CD4-positive, alpha-beta T cell treated with Interleukin-15 for 4 hours (primary cell): ENCODE measurements at regions not wholly inside any gene's neighbourhood (a gene's known extent, or its start where the extent isn't known, plus 50 kb on each side); places are given as distances from the start of the nearest gene placed in this dataset.
"Not testable (repeated sequence)": the region's sequence is repeated elsewhere in the genome, so short reads cannot be mapped to it uniquely, and the experiment has no call there.

Experiments used
- DNase-seq: peaks from one replicate; pipeline ENCODE4 v3.0.0-alpha.2; 2020; ENCODE audit warnings: low spot score

DNA sequence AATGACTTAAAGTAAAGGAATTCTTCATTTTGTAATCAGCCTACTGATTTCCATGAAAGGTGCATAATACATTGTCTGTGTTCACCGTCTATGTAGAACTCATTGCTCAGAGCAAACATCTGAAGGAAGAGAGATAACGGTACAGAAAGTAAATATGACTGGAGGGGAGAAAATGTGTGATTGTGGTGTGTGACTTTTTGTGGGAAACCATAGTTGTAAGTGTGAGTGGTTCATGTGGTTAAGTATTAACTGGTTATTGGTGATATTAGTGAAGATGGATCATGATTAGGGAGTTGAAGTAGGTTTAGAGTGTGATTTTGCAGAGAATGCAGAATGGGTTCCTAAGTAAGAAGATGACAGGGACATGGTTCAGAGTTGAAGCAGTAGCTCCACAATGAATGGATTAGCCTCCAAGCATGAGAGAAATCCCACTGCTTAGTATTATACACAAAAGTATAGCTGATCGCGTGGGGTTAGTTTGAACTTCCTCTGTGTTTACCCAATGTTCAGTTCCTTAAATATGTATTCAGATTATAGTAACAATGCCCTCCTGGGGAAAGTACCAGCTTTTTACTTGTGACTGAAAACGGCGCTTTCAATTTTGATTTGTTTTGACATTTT, 368.9 kb downstream of the UTRN start:
- DNase-seq = peak; percentile 17

DNA sequence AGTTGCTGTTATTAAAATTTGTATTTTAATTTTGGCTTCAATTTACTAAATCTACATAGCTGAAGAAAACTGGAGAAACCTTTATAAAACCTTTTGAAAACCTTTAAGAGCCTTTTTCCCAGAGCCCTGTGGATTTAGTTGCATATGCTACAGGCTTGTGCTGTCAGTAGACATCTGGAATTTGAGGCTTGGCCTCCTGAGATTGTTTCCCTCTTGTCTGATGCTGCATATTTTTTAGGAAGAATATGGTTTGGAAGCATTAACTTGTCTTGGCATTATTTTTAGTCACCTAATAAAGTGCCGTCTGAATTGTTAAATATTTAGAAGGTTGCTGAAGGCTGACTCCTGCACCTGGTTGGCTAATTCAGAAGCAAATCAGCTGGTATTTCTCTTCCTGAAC, 369.4 kb downstream of the UTRN start:
- no peak for DNase-seq

DNA sequence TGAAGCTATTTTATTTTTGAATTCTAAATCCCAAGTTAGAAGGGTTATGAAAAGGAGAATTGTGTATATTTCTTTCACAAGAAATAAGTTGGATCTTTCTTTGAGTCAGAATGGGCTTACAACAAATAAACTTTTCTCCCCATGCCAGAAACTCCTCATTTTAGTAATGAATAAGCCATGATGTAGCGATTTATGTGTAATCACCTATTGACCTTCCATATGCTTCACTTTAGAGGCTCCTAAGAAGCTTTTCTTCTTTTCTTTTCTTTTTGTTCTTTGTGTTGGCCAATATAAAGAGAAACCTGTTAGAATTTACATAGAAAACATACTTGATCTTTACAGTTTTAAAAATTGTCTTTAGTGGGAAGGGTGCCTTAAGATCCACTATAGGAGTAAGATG, 370.2 kb downstream of the UTRN start:
- no peak for DNase-seq

DNA sequence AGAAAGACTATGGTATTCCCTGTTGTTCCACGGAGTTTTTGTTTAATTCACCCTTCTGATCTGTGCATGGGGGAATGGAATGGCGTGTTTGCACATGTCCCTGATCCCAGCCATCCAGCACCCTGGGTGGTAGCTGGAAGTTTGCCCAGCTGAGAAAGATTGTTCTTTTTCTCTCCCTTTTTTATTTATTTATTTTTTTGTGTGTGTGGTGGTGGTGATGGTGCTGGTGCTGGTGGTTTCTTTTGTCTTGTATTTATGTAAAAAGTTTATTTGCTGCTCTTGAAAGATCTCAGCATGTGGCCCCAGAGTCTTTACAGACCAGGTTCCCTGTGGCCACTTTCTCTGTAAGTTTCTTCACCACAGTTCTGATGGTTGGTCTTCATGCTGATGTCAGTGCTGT, 372.6 kb downstream of the UTRN start:
- no peak for DNase-seq

DNA sequence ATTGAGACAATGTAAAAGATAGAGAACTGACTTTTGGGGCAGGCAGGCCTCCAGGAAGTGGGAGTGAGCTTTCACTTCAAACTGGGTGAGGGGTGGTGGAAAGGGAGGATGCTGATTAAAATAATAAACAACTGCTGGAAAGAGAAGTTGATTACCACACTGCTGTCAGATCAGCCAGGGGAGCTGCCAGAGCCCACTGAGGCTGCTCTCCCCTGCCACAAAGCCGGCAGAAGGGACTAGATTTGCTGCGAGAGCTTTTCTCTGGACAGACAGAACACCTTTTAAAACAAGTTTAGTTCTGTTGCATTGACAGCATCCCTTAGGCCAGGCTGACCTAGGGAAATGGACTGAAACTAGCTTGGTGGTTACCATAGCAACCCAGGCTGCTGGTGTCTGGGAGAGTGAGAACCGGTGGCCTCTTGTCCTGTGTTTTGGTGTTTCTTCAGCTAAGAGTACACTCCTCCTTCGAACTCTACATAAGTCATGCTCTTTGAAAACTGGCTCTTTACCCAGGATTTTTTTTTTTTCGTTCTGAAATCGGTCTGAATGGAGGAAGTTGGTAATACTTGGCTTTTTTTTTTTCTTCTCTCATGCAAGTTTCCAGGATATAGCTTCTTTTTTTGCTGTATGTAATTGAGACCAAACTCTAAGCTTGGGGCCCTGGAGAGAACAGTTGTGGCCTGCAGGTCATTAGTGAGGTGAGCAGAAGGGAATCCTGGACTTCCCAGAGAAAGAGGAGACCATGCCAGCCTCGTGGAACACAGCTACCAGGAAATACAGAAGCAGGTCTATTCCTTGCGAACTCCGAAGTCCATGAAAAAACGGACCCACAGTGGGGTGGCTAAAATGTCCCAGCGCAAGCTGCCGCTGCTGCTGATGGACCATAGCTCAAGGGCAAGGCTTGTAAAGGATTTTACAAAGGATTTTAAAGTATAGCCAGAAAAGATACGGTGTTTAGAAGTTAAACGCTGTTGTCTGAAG, 374.4 kb downstream of the UTRN start:
- peak; percentile 10 for DNase-seq

DNA sequence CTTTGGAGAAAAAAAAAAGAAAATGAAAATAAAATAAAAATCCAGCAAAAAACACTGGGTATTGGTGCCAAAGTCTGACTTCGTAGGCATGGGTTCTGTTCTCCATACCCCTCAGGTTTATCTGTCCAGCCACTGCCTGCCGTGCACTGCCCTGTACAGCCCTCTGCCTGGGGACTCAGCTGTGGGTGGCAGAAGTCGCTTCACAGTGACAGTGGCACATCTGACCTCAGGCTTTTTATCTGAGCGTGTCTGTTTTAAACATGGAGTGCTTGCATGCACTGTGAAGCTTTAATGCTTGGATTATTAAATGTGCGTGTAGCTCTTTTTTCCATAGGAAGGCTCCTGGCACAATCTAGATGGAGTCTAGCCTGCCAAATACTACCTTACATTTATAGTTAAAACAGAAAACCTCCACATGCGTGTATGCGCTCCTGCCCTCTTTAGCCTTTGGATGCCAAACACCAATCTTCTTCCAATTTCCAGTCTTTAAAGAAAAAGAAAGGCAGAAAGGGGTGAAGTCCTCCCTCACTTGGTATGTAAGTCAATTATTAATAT, 375.5 kb downstream of the UTRN start:
- DNase-seq = no peak

DNA sequence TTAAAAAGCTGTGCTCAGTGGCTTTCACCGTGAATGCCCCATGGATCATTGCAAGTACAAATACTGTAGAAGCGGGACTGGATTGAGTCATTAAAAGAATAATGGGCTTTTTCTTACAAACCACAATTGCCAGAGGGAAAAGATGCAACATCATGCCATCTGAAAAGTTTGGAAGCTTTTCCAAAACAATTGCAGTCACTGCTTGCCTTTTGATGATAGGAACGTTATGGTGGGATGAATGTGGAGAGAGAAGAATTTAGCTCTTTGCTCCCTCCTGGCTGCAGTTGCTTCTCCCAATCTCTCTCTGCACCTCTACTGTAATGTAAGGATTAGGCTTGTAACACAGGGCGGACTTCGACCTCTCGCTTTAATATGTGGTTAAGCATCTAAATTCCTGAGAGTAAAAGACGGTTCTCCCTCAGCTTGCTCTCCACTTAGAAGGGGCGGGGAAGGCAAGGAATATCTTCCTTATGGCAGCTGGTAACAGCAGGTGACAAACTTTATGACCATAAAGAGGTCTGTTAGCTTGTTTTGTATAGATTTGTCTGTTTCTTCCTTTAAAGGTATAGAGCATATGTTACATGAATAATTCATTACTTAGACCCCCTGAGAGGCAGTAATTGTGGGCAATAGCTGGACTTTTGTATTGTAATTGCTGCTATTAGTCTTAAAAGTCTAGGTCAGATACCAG, 376.1 kb downstream of the UTRN start:
- DNase-seq = no peak

DNA sequence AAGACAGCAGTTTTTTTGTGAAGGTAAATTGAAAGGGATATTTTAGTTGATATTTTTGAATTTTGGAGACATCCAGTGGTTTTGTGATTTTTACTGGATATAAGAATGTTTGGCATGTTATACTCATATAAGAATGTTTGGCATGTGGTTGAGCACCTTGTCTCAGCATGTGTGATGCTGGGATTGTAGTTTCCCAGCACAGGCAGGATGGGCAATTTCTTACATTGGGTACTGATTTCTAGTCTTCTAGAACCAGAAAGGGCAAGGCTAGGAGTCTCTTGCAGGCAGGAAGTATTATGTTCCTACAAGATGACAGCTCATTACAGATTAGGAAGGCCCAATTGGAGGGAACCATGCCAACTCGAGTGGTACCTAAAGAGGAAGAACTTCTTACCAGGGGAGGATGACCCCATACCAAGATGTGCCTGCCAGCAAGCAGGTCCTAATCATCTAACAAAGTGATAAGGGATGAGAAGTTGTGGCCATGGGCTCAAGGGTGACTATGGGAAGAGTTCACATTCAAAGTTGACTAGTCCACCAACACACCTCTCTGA, 377.8 kb downstream of the UTRN start:
- no peak for DNase-seq

DNA sequence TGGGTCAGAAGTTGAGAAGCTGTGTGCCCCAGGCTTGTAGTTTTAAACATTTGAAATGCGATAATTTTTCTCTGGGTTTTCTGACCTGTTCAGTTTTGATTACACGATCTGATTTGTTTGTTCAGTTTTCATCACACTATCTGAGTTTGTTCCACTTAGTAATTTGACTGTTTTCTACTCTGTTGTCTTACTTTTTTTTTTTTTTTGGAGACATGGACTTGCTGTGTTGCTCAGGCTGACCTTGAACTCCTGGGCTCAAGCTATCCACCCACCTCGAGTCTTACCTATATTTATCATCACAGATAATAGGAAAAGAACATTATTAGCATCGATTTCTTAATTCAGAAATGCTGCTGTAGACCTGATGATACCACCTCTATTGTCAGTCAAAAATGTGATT, 379.1 kb downstream of the UTRN start:
- no peak for DNase-seq

DNA sequence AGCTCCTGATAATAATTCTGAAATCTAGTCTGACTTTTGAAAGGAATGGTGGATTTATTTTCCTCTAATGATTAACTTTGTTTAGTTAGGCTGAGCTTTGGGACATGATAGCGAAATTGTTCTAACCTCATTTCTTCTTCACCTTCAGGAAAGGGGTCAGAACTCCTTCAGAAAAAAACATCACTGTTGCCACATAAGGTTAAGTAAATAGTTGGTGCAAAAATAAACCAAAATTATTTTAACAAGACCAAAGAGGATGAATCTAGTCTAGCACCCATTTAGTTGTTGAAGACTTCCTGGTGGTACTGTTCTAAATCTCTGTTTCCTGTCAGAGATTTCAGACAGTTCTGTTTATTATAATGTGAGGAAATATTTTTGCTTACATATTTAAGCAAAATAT, 379.8 kb downstream of the UTRN start:
- DNase-seq = no peak

DNA sequence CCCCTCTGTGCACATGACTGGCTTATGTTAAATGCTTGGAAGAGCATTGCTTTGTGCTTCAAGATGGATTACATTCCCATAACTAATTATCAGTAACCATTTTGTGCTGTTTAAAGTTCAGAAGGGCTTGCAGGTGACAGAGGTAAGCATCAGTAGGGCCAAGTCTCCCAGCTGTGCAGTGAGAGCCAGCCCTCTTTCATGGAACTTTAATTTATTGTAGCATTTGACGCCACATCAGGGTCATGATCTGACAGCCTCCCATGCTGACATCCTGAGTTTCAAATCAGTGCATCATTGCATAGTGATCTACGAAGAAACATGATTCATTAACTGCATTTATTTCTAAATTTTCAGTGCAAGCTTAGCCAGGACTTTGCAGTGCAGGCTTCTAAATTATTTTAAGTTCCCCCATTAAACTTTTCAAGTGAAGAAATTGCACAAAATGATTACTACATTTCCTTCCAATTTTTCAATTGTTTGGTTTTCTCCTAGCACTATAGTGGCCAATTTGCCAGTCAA, 380.9 kb downstream of the UTRN start:
- DNase-seq = no peak

DNA sequence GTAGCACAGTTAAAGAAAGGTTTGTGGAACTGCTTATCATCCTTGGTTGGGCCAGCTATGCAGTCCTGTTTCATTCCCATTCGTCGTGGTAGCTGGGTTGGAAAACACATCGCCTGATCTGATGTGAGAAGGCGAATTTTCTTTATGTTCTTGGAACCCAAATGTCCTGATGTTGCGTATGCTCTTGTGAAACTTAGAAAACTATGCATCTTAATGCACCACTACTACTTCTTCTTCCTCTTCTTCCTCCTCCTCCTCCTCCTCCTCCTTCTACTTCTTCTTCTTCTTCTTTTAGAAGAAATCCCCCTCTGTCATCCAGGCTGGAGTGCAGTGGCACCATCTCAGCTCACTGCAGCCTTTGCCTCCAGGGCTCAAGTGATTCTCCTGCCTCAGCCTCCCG, 381.6 kb downstream of the UTRN start:
- no peak for DNase-seq

DNA sequence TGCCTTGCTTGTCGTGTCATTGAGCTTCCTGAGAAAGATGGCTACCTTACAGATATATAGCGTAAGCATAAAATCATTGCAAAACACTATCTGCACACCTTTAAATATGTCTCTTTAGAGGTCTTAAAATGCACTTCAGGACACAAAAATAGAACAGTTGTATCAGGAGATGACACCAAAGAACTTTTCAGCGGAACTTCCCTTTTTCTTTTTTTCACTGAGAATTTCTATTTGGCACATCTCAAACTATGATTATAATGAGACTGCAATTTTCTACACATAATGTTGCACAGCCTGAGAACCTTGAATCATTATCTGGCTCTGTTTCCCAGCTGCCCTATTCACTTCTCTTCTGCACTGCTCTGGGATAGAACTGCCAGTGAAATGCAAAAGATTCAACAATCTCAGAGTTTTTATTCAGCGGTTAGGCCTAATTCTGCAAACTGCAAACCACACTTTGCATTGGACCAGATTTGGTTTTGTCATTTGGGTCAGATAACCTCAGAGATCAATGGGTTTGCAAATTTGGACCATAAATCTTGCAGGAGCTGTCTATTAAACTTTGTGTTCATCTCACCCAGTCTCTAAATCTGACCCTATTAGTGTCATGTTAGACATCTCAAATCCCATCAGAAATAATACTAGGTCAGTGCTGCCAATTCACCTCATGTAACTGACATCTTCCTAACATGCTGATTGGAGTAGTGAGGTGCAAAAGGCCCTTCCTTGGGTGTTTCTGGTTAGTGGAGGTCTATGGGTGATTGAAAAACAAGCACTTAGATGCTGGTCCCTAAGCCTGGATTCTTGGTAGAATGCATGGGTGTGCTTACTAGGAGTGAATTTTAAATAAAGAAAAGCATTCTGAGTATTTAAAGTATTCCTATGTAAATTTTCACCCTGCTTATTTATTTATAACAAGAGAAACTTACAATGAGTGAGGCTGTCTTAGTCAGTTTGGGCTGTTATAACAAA, 382.7 kb downstream of the UTRN start:
- no peak for DNase-seq

DNA sequence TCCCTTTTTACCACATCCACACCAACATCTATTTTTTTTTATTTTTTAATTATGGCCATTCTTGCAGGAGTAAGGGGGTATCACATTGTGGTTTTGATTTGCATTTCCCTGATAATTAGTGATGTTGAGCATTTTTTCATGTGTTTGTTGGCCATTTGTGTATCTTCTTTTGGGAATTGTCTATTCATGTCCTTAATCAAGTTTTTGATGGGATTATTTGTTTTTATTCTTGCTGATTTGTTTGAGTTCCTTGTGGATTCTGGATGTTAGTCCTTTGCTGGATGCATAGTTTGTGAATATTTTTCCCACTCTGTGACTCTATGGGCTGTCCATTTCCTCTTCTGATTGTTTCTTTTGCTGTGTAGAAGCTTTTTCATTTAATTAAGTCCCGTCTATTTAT, 385.1 kb downstream of the UTRN start:
- not testable (repeated sequence) for DNase-seq

DNA sequence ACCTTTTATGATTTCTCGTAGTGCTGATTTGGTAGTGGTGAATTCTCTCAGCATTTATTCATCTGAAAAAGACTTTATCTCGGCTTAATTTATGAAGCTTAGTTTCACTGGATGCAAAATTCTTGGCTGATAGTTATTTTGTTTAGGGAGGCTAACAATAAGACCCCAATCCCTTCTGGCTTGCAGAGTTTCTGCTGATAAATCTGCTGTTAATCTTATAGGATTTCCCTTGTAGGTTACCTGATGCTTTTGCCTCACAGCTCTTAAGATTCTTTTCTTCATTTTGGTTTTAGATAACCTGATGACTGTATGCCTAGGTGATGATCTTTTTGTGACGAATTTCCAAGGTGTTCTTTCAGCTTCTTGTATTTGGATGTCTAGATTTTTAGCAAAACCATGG, 388.7 kb downstream of the UTRN start:
- no peak for DNase-seq

DNA sequence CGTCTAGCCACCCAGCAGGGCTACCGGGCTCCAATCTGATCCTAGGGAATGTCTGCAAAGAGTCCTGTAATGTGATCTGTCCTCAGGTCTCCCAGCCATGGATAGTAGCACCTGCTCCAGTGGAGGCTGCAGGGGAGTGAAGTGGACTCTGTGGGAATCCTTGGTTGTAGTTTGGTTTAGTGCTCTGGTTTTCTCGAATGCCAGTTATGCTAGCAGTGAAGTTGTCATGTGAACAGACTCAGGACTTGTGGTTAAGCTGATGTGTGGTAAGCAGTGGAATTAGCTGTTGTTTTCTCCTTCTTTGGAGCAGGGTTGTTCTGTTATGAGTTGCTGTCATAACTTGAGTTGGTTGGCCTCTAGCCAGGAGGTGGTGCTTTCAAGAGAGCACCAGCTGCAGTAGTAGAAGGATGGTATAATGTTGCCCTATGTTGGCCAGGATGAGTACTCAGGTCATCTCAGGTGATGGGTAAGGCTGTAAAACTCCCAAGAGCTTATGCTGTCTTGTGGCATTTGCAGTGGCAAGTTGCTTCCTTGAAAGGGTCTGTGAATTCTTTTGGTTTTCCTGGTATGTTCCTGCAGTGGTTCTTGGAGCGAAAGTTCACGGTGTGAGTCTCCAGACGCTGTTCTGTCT, 390.2 kb downstream of the UTRN start:
- DNase-seq = peak; percentile 6

DNA sequence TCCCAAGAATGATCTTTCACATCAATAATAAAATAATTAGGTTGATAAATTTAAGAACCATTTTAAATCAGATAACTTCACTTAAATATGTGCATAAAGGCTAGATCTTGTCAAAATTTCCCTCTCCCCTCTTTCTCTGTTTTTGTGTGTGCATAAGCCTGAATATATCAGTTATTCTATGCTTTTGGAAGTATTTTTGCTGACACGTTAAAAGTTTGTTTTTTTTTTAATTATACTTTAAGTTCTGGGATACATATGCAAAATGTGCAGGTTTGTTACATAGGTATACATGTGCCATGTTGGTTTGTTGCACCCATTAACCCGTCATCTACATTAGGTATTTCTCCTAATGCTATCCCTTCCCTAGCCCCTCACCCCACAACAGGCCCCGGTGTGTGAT, 391.2 kb downstream of the UTRN start:
- not testable (repeated sequence) for DNase-seq

DNA sequence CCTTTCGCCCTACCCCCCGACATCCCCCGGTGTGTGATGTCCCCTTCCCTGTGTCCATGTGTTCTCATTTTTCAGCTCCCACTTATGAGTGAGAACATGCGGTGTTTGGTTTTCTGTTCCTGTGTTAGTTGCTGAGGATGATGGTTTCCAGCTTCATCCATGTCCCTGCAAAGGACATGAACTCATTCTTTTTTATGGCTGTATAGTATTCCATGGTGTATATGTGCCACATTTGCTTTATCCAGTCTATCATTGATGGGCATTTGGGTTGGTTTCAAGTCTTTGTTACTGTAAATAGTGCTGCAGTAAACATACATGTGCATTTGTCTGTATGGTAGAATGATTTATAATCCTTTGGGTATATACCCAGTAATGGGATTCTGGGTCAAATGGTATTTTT, 392.1 kb downstream of the UTRN start:
- not testable (repeated sequence) for DNase-seq

DNA sequence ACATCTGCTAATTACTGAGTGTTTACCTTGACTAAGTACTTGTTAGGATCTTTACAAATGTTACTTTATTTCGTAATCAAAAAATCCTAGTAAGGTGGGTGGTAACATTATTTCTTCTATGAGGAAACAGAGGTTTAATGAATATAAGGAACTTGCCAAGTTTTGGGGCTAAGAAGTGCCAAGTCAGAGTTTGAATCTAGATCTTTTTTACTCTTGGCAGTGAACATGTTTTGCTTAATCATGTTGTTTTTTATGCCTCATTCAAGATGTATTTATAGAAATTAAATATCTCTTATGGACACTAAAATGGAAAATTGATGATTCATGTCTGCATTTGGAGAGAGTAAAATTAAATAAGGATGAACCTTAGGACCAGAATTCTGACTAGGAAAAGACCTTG, 393.7 kb downstream of the UTRN start:
- DNase-seq = no peak

DNA sequence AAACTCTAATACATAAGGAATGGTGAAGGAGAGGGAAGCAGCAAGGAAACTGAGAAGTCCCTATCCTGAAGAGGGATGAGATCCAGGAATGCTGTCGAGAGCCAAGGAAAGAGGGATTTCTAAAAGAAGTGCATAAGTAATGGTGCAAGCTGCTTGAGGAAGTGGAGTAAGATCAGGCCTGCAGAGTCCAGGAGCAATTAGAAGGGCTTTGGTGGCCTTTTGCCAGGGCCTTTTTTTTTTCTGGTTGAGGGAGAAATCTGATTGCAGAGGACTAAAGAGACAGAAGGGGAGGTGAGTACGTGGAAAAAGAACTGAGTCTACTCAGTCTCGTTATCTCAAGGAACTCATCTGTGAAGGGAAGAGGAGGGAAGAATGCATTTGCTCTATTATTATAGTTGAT, 396.2 kb downstream of the UTRN start:
- no peak for DNase-seq
